GM18507 (cell line): ENCODE measurements at regions not wholly inside any gene's neighbourhood (a gene's known extent, or its start where the extent isn't known, plus 50 kb on each side); places are given as distances from the start of the nearest gene placed in this dataset.
"Not testable (repeated sequence)": the region's sequence is repeated elsewhere in the genome, so short reads cannot be mapped to it uniquely, and the experiment has no call there.

ENCODE experiments used
- DNase-seq: peaks from one replicate; pipeline ENCODE4 v3.0.0; 2011; ENCODE audit warnings: low read depth; ENCODE audit not compliant: insufficient read length; ENCODE audit errors: extremely low spot score
- FAIRE-seq: peaks from 2 replicates; lab custom pipeline; 2011; peaks lifted over from hg19 to GRCh38; lab: Jason Lieb, UNC

- FAIRE-seq, result no peak
These were observed 251.6 kb downstream of the NUAK1 start for GRCh38 chr12:105887131-105887530.

DNA sequence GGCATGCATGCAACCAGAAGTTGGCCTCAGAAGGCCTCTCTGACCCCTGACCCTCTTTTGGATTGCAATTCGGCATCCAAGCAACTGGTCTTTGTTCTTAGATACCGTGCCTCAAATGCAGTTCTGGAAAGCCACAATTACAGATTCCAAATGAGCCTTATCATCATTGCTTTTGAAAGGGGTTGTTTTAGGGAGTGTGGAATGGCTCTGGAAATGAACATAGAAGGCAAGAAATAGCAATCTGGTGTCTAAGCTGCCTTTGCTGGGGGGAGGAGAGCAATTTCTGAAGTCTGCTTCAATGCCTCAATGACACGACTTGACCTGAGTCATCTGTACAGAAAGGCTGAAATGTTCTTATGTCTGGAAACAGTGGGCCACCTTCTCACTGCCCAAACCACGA is 250.1 kb downstream of the NUAK1 start:
- DNase-seq (no peak), FAIRE-seq (no peak)

More at GRCh38 chr12:105887131-105887530, 251.6 kb downstream of the NUAK1 start:
- DNase-seq, result no peak

DNA sequence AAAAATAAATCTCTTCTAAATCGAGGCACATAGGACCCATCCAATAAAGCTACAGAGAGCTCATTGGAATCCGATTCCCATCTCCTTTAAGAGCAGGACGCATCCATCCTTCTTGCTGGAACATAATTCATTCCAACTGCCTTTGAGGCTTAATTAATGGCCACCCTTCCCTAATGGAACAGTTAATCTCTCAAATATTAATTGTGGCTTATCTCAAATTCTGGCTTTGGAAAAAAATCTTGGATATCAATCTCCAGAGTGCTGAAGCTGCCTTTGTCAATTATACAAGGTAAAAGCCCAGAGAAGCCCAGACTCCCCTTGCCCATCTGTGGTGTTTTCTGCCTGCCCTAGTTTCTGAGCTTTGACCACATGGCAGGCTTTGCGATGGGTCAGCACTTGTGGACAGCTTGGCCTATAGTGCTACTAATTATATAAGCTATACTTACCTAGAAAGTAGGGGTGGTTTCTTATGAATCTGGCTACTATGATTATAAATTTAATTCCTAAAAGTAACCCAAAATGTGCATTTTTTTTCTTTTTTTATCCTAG is 246.3 kb downstream of the NUAK1 start:
- DNase-seq (no peak), FAIRE-seq (no peak)

GRCh38 chr12:105895197-105895832 is 243.4 kb downstream of the NUAK1 start:
- FAIRE-seq, result not testable (repeated sequence)

GRCh38 chr12:105897311-105897725 is 241.4 kb downstream of the NUAK1 start:
- DNase-seq (no peak), FAIRE-seq (no peak)

More at GRCh38 chr12:105895197-105895832, 243.4 kb downstream of the NUAK1 start:
- not testable (repeated sequence) for DNase-seq

DNA sequence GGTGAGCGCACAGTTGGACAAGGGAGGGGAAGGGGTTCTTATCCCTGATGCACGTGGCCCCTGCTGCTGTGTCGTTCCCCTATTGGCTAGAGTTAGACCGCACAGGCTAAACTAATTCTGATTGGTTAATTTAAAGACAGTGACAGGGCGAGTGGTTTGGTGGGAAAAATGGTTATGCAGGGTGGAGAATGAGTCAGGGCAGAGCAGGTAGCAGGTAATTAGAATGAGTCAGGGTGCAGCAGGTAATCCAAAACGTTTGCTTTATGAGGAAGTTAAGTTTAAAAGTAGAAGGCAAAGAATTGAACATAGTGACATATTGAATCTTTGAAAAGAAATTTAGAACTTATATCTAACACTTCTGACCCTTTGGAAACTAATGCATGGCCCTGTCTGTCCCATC is 240.5 kb downstream of the NUAK1 start:
- not testable (repeated sequence) for FAIRE-seq, DNase-seq

- FAIRE-seq (no peak), DNase-seq (no peak)
These were observed 239.2 kb downstream of the NUAK1 start for GRCh38 chr12:105899589-105899988.

DNA sequence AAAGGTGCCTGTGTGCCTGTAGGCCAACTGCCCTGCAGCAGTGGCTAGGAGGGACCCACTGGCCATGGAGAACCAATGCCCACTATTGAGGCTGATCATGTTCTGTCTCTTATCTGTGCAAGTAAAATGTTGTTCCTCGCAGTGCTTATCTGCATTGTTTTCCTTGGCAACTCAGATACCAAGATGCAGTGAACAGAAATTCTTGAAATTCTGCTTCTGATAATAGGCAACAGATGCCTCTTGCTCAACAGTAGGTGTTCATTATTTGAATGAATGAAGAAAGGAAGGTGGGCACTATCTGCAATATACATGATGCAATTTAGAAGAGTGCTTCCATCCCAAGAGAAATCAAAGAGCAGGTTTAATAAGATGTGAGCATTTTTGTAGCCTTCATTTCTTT is 232.2 kb downstream of the NUAK1 start:
- FAIRE-seq, result no peak
- DNase-seq, result no peak

GRCh38 chr12:105907982-105908381 is 230.8 kb downstream of the NUAK1 start:
- no peak for FAIRE-seq
- no peak for DNase-seq

GRCh38 chr12:105910030-105910429 is 228.7 kb downstream of the NUAK1 start:
- DNase-seq (no peak), FAIRE-seq (no peak)

DNA sequence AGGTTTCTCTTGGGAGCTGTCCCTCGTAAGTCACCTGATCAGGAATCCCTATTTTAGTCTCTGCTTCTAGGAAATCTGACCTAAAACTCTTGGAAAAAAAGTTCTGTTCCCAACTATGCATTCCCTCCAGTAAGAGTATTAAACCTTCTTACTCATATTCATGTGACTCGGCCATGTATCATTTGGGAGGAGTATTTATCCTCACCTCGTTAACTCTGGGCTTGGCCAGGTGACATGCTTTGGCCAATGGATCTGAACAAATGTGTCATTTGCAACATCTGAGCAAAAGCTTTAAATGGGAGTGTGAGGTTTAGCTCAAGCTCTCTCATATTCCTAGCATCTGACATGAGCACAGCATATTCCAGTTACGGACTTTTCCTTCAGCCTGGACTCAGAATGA is 226.8 kb downstream of the NUAK1 start:
- FAIRE-seq (no peak), DNase-seq (no peak)

GRCh38 chr12:105912882-105913678 is 225.7 kb downstream of the NUAK1 start:
- DNase-seq (no peak), FAIRE-seq (no peak)

- no peak for DNase-seq
- FAIRE-seq, result no peak
These were observed 222.6 kb downstream of the NUAK1 start for GRCh38 chr12:105915997-105916759.

- DNase-seq (no peak), FAIRE-seq (no peak)
These were observed 222.1 kb downstream of the NUAK1 start for GRCh38 chr12:105916760-105917039.

DNA sequence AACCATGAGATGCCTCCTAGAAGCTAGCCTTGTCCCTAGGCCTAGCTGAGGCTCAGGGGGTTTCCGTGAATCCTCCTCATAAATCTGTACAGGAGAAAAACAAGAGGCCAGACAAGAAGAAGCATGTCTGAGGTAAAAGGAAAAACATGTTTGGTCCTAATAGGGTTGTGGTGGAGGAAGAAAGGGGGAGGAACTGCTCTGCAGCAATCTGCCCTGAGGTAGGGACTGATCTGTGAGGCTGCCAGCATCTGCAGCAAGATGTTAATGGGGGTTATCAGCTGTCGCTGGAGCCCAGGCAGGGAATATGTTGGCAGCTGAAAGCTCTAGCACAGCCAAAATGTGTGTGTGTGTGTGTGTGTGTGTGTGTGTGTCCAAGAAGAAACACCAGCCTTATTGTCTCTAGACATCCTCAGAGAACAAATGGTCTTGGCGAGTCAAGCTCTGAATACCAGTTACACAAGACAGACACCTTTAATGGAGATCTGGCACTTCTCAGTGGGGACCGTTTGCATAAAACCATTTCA is 218.5 kb downstream of the NUAK1 start:
- FAIRE-seq (no peak), DNase-seq (no peak)

DNA sequence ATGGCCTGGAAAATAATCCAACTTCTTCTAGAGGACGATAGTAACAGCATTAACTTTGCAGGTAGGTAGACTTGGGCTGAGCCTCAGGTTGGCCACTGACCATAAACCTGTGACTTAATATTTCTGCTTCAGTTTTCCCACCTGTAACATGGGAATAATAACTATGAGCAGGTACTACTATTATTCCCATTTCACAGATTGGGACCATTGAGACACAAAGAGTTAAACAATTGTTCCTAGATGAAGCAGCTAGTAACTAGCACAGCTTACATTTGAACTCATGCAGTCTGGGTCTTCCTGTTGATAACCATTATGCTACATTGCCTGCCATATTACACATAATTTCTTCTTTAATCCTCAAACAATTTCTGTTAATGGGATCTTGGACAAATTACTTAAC is 217.7 kb downstream of the NUAK1 start:
- FAIRE-seq (no peak), DNase-seq (no peak)

- no peak for DNase-seq
- no peak for FAIRE-seq
These were observed 216.7 kb downstream of the NUAK1 start for GRCh38 chr12:105921872-105922669.

- no peak for FAIRE-seq
- DNase-seq, result no peak
These were observed 216.1 kb downstream of the NUAK1 start for GRCh38 chr12:105922670-105923102.

DNA sequence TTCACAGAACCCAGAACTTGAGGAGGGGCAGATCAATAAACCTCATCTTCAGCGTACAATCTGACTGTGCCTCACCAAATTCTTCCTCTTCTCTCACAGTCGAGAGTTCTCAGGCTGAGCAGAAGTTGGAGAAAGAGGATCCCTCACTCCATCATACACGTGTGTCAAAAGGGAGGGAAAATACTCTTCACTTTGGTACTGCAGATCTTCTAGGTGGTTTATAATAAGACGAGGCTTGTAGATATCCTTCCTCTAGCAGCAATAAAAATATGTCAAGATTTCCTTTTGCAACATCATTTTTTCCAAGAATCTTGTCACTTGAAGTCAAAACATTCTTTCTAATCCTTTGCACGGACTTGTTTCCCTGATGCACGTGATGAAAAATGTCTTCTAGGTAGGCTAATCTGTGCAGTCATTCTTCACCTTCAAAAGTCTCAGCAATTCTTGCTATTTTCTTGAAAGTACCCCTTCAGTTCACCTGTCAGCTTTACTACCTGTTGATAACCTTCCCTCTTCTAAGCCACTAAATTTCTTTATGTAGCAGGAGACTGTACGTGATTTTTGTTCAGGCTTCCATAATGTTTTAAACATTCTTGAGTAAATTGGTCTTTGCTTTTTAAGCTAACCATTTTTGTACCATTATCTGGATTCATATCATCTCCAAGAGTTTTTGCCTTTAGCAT is 214.1 kb downstream of the NUAK1 start:
- no peak for FAIRE-seq

More for the DNA sequence above, 214.1 kb downstream of the NUAK1 start:
- DNase-seq, result no peak
